HCT116 (cell line): ENCODE measurements at regions not wholly inside any gene's neighbourhood (a gene's known extent, or its start where the extent isn't known, plus 50 kb on each side); places are given as distances from the start of the nearest gene placed in this dataset.

ENCODE experiments used
- ATAC-seq: fragments of 200-7000 bp; cut with Tn5 transposase; 2 replicates; pipeline ENCODE4 v1.9.1; 2020; ENCODE audit warnings: mild to moderate bottlenecking, moderate library complexity
- BruUV-seq: library from RNA; stranded (reverse); fragments of 400-500 nt; replicated peaks from 2 replicates; lab custom pipeline; 2021; lab: Mats Ljungman, UMichigan
- CTCF ChIA-PET: fragments of 300-600 bp; sonication (Branson Sonifier 250); formaldehyde crosslinking; loops from one replicate; lab custom pipeline; 2021; ENCODE audit warnings: antibody characterized with exemption; lab: Charles Lee
- POLR2A ChIA-PET: fragments of 300-600, 350-600 bp; sonication (Branson Sonifier 250); formaldehyde crosslinking; loops from one replicate; lab custom pipeline; 2021; ENCODE audit warnings: antibody characterized with exemption; lab: Charles Lee
- RAD21 ChIA-PET, 2 experiments: fragments of 300-600 bp; sonication (Branson Sonifier 250); formaldehyde crosslinking; loops; one replicate each; lab custom pipeline; 2023; ENCODE audit warnings: low total read pairs in 2 of 2; ENCODE audit not compliant: uncharacterized antibody in 2 of 2, unreplicated experiment in 2 of 2, low non-redundant PET in 1 of 2; lab: Charles Lee
- DNase-seq: peaks from one replicate; pipeline ENCODE4 v3.0.0-alpha.2; 2010; ENCODE audit warnings: low read depth, low spot score
- H2AFZ ChIP-seq: fragments of 200-600 bp; shearing (Covaris generic), sonication (generic); 2 replicates; pipeline ENCODE4 v1.6.1; 2017; ENCODE audit warnings: low read depth, mixed run types, mixed read lengths, antibody characterized with exemption, low read length; ENCODE audit not compliant: poor library complexity, severe bottlenecking
- H3K27ac ChIP-seq: 2 replicates; pipeline ENCODE4 v1.5.1; 2012; ENCODE audit warnings: low read depth, low read length
- H3K27me3 ChIP-seq: fragments of 200-600 bp; sonication (generic); 2 replicates; pipeline ENCODE4 v1.6.1; 2016; ENCODE audit warnings: mixed run types, low read length, mixed read lengths; ENCODE audit not compliant: insufficient read depth
- H3K36me3 ChIP-seq, 2 experiments: fragments of 200-500 bp in 1 of 2; fragments of 200-600 bp in 1 of 2; sonication (Bioruptor generic) in 1 of 2; sonication (generic) in 1 of 2; 2 replicates each; pipeline versions ENCODE4 v1.5.1 to v1.6.1; 2014 to 2016; ENCODE audit warnings: low read length in 2 of 2, inconsistent platforms in 1 of 2, mixed read lengths in 1 of 2, mixed run types in 1 of 2; ENCODE audit not compliant: insufficient read depth in 2 of 2, control insufficient read depth in 1 of 2
- H3K4me1 ChIP-seq, 2 experiments: fragments of 200-600 bp in 1 of 2; sonication (generic) in 1 of 2; 2 replicates each; pipeline versions ENCODE4 v1.5.1 to v1.6.1; 2012 to 2017; ENCODE audit warnings: low read length in 2 of 2, inconsistent platforms in 1 of 2, mild to moderate bottlenecking in 1 of 2, mixed read lengths in 1 of 2, mixed run types in 1 of 2, moderate library complexity in 1 of 2; ENCODE audit not compliant: insufficient read depth in 2 of 2, control insufficient read depth in 1 of 2
- H3K4me2 ChIP-seq: fragments of 200-600 bp; sonication (generic); 2 replicates; pipeline ENCODE4 v1.6.1; 2017; ENCODE audit warnings: mixed run types, low read length, mixed read lengths
- H3K4me3 ChIP-seq, 2 experiments: fragments of 200-600 bp in 1 of 2; sonication (generic) in 1 of 2; replicated peaks in 1 of 2; 2 replicates each; pipeline ENCODE4 v1.5.1; 2011 to 2016; ENCODE audit warnings: low read length in 2 of 2, control low read depth in 1 of 2, low read depth in 1 of 2, mild to moderate bottlenecking in 1 of 2, mixed read lengths in 1 of 2, mixed run types in 1 of 2
- H3K79me2 ChIP-seq: fragments of 200-600 bp; sonication (generic); 2 replicates; pipeline ENCODE4 v1.6.1; 2017; ENCODE audit warnings: mild to moderate bottlenecking, mixed run types, low read length, moderate library complexity, mixed read lengths; ENCODE audit not compliant: insufficient read depth
- H3K9ac ChIP-seq: fragments of 200-600 bp; sonication (generic); 2 replicates; pipeline ENCODE4 v1.6.1; 2016; ENCODE audit warnings: low read length, mixed read lengths
- H3K9me2 ChIP-seq: fragments of 200-600 bp; sonication (generic), shearing (Covaris generic); 2 replicates; pipeline ENCODE4 v1.6.1; 2017; ENCODE audit warnings: mixed run types, mild to moderate bottlenecking, moderate library complexity; ENCODE audit not compliant: insufficient read depth
- H3K9me3 ChIP-seq, 2 experiments: fragments of 200-500 bp in 1 of 2; fragments of 200-600 bp in 1 of 2; sonication (Bioruptor generic) in 1 of 2; sonication (generic) in 1 of 2; 2 replicates each; pipeline ENCODE4 v1.6.1; 2014 to 2017; ENCODE audit warnings: low read length in 2 of 2, mixed read lengths in 2 of 2, inconsistent platforms in 1 of 2, low read depth in 1 of 2, mild to moderate bottlenecking in 1 of 2, mixed run types in 1 of 2, moderate library complexity in 1 of 2; ENCODE audit not compliant: control insufficient read depth in 1 of 2, insufficient read depth in 1 of 2
- H4K20me1 ChIP-seq: fragments of 200-600 bp; sonication (generic), shearing (Covaris generic); 2 replicates; pipeline ENCODE4 v1.6.1; 2017; ENCODE audit warnings: mixed run types, mild to moderate bottlenecking, moderate library complexity; ENCODE audit not compliant: insufficient read depth
- CBX3 ChIP-seq: IDR thresholded peaks from 2 replicates; pipeline ENCODE4 v1.6.1; 2012; ENCODE audit warnings: low read depth
- EZH2 ChIP-seq: fragments of 200-600 bp; sonication (generic); IDR thresholded peaks from 2 replicates; pipeline ENCODE4 v1.6.1; 2017; ENCODE audit warnings: antibody characterized with exemption, mixed run types
- FOSL1 ChIP-seq: IDR thresholded peaks from 2 replicates; pipeline ENCODE4 v1.6.1; 2012; ENCODE audit warnings: low read depth
- POLR2A ChIP-seq: IDR thresholded peaks from 2 replicates; pipeline ENCODE4 v1.7.0; 2011; ENCODE audit warnings: borderline replicate concordance; ENCODE audit not compliant: insufficient read depth, insufficient read length; ENCODE audit errors: extremely low read depth
- RAD21 ChIP-seq: IDR thresholded peaks from 2 replicates; pipeline ENCODE4 v1.6.1; 2012; ENCODE audit warnings: low read depth, mild to moderate bottlenecking
- YY1 ChIP-seq: IDR thresholded peaks from 2 replicates; pipeline ENCODE4 v1.6.1; 2011; ENCODE audit warnings: low read length, low read depth, moderate library complexity, mild to moderate bottlenecking; ENCODE audit not compliant: insufficient replicate concordance; ENCODE audit errors: extremely low read depth
- ZNF274 ChIP-seq: fragments of 200-500 bp; sonication (Bioruptor generic); IDR thresholded peaks from 2 replicates; pipeline ENCODE4 v1.6.1; 2014; ENCODE audit warnings: mild to moderate bottlenecking, low read depth, low read length, inconsistent platforms
- intact Hi-C: fragments of 100-400 bp; cut with micrococcal nuclease; formaldehyde crosslinking; loops from 2 replicates; pipeline ENCODE4 v1.10.0; 2022
- TF ChIP-seq, protein P1 (sequence below): IDR thresholded peaks from 2 replicates; pipeline ENCODE4 v1.6.1; 2012; ENCODE audit warnings: low read depth

- intact Hi-C loops: no loop called here
- Histone ChIP-seq H3K9me2 (no peaks in the 10 kb centered on the region), H3K27me3 (no peaks in the 10 kb centered on the region), H3K27ac (no peak overlapping the region), H3K79me2 (no peaks in the 10 kb centered on the region), H3K9ac (no peak overlapping the region), H4K20me1 (no peaks in the 10 kb centered on the region), H3K4me2 (no peak overlapping the region), H3K9me3 (no peaks in the 10 kb centered on the region), H2AFZ (no peak overlapping the region), H3K4me3 (no peak overlapping the region), H3K4me1 (no peaks in the 10 kb centered on the region), H3K36me3 (no peaks in the 10 kb centered on the region)
- TF ChIP-seq RAD21 (no peak), EZH2 (no peak), POLR2A (no peak), FOSL1 (no peak), CBX3 (no peak), ZNF274 (no peak), YY1 (no peak)
- TF ChIP-seq, protein P1, sequence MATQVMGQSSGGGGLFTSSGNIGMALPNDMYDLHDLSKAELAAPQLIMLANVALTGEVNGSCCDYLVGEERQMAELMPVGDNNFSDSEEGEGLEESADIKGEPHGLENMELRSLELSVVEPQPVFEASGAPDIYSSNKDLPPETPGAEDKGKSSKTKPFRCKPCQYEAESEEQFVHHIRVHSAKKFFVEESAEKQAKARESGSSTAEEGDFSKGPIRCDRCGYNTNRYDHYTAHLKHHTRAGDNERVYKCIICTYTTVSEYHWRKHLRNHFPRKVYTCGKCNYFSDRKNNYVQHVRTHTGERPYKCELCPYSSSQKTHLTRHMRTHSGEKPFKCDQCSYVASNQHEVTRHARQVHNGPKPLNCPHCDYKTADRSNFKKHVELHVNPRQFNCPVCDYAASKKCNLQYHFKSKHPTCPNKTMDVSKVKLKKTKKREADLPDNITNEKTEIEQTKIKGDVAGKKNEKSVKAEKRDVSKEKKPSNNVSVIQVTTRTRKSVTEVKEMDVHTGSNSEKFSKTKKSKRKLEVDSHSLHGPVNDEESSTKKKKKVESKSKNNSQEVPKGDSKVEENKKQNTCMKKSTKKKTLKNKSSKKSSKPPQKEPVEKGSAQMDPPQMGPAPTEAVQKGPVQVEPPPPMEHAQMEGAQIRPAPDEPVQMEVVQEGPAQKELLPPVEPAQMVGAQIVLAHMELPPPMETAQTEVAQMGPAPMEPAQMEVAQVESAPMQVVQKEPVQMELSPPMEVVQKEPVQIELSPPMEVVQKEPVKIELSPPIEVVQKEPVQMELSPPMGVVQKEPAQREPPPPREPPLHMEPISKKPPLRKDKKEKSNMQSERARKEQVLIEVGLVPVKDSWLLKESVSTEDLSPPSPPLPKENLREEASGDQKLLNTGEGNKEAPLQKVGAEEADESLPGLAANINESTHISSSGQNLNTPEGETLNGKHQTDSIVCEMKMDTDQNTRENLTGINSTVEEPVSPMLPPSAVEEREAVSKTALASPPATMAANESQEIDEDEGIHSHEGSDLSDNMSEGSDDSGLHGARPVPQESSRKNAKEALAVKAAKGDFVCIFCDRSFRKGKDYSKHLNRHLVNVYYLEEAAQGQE: no peak
- ChIA-PET CTCF (no interaction called here), POLR2A (no interaction called here), RAD21 (no interaction called here)
- DNase-seq: no peak
- no TSS peak for BruUV-seq
- ATAC-seq: no peak
Measured at GRCh38 chr4:22052076-22052475, 103.5 kb upstream of the KCNIP4 start.
